Uterus (tissue), 2 donors: ENCODE measurements at regions not wholly inside any gene's neighbourhood (a gene's known extent, or its start where the extent isn't known, plus 50 kb on each side); places are given as distances from the start of the nearest gene placed in this dataset.

Experiments used
- POLR2A ChIP-seq, 2 donors: fragments of 450-650 bp; IDR thresholded peaks; one replicate each; pipeline ENCODE4 v1.6.1; 2016; ENCODE audit warnings: antibody characterized with exemption in 2 of 2, mild to moderate bottlenecking in 1 of 2, moderate library complexity in 1 of 2
- TF ChIP-seq, protein P1 (sequence below), 4 experiments: fragments of 200-600 bp in 2 of 4; fragments of 450-650 bp in 2 of 4; sonication (generic) in 2 of 4; IDR thresholded peaks; one replicate each; pipeline ENCODE4 v1.5.1; 2016 to 2019; ENCODE audit warnings: antibody characterized with exemption in 4 of 4, mild to moderate bottlenecking in 2 of 4, moderate library complexity in 1 of 4

- TF ChIP-seq, protein P1, sequence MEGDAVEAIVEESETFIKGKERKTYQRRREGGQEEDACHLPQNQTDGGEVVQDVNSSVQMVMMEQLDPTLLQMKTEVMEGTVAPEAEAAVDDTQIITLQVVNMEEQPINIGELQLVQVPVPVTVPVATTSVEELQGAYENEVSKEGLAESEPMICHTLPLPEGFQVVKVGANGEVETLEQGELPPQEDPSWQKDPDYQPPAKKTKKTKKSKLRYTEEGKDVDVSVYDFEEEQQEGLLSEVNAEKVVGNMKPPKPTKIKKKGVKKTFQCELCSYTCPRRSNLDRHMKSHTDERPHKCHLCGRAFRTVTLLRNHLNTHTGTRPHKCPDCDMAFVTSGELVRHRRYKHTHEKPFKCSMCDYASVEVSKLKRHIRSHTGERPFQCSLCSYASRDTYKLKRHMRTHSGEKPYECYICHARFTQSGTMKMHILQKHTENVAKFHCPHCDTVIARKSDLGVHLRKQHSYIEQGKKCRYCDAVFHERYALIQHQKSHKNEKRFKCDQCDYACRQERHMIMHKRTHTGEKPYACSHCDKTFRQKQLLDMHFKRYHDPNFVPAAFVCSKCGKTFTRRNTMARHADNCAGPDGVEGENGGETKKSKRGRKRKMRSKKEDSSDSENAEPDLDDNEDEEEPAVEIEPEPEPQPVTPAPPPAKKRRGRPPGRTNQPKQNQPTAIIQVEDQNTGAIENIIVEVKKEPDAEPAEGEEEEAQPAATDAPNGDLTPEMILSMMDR (IDR thresholded peaks at IDR 0.05) = no peak
- TF ChIP-seq POLR2A (IDR thresholded peaks at IDR 0.05) = no peak
These were observed 275.5 kb downstream of the MAP2K4 start for GRCh38 chr17:12296209-12296625.
